H1 (cell line): ENCODE measurements at regions not wholly inside any gene's neighbourhood (a gene's known extent, or its start where the extent isn't known, plus 50 kb on each side); places are given as distances from the start of the nearest gene placed in this dataset.

Experiments used
- CTCF ChIA-PET: fragments of 300-600 bp; sonication (Branson Sonifier 250); formaldehyde crosslinking; loops from one replicate; lab custom pipeline; 2021; ENCODE audit not compliant: partially characterized antibody; lab: Charles Lee
- POLR2A ChIA-PET: fragments of 300-600 bp; sonication (Branson Sonifier 250); formaldehyde crosslinking; loops from one replicate; lab custom pipeline; 2021; ENCODE audit warnings: inconsistent platforms; ENCODE audit not compliant: partially characterized antibody; lab: Charles Lee
- DNase-seq, 2 experiments: peaks; one replicate each; pipeline versions ENCODE4 v3.0.0 to v3.0.0-alpha.2; 2010 to 2022; ENCODE audit warnings: low spot score in 2 of 2, low read depth in 1 of 2, mixed read lengths in 1 of 2
- FAIRE-seq: peaks from 2 replicates; lab custom pipeline; 2011; peaks lifted over from hg19 to GRCh38; lab: Jason Lieb, UNC
- H2AFZ ChIP-seq: 2 replicates; pipeline ENCODE4 v1.8.1; 2012; ENCODE audit warnings: low read length, inconsistent platforms
- H2AK5ac ChIP-seq: 2 replicates; pipeline ENCODE4 v1.6.1; 2013; ENCODE audit warnings: low read depth, low read length
- H2BK120ac ChIP-seq: replicated peaks from 2 replicates; pipeline ENCODE3; 2013; ENCODE audit warnings: low read depth, low read length, inconsistent platforms
- H2BK12ac ChIP-seq: 2 replicates; pipeline ENCODE4 v1.6.1; 2013; ENCODE audit warnings: low read depth, low read length
- H2BK15ac ChIP-seq: 2 replicates; pipeline ENCODE4 v1.6.1; 2013; ENCODE audit warnings: low read length
- H2BK20ac ChIP-seq: 2 replicates; pipeline ENCODE4 v1.6.1; 2013; ENCODE audit warnings: low read length
- H2BK5ac ChIP-seq: 2 replicates; pipeline ENCODE4 v1.6.1; 2013; ENCODE audit warnings: low read depth, low read length
- H3K14ac ChIP-seq: 2 replicates; pipeline ENCODE4 v1.6.1; 2013; ENCODE audit warnings: inconsistent platforms; ENCODE audit not compliant: insufficient read length
- H3K18ac ChIP-seq: 2 replicates; pipeline ENCODE4 v1.6.1; 2013; ENCODE audit warnings: low read length; ENCODE audit errors: extremely low read depth
- H3K23ac ChIP-seq: 2 replicates; pipeline ENCODE4 v1.6.1; 2013; ENCODE audit warnings: inconsistent platforms; ENCODE audit not compliant: insufficient read length
- H3K23me2 ChIP-seq: 2 replicates; pipeline ENCODE4 v1.6.1; 2013; ENCODE audit warnings: low read depth, low read length
- H3K27ac ChIP-seq: 2 replicates; pipeline ENCODE4 v1.6.1; 2011; ENCODE audit warnings: low read depth, low read length, inconsistent platforms
- H3K27me3 ChIP-seq, 4 experiments: replicated peaks in 1 of 4; 1 replicate in 1 of 4; 2 replicates in 3 of 4; pipeline versions ENCODE4 v1.6.1 to v1.8.1; 2011 to 2013; ENCODE audit warnings: low read length in 3 of 4, mild to moderate bottlenecking in 3 of 4, inconsistent platforms in 2 of 4, mixed read lengths in 2 of 4, moderate library complexity in 1 of 4; ENCODE audit not compliant: control insufficient read depth in 3 of 4, insufficient read depth in 3 of 4; ENCODE audit errors: extremely low read depth in 1 of 4
- H3K36me3 ChIP-seq, 4 experiments: 2 replicates each; pipeline versions ENCODE4 v1.6.1 to v1.8.1; 2011 to 2013; ENCODE audit warnings: mild to moderate bottlenecking in 4 of 4, low read length in 3 of 4, moderate library complexity in 2 of 4, control low read depth in 1 of 4, inconsistent platforms in 1 of 4; ENCODE audit not compliant: insufficient read depth in 4 of 4, control insufficient read depth in 2 of 4
- H3K4ac ChIP-seq: replicated peaks from 2 replicates; pipeline ENCODE3; 2013; ENCODE audit warnings: low read length, low read depth, mixed read lengths, inconsistent platforms; ENCODE audit not compliant: insufficient read length
- H3K4me1 ChIP-seq, 4 experiments: replicated peaks in 1 of 4; 1 replicate in 1 of 4; 2 replicates in 3 of 4; pipeline versions ENCODE4 v1.6.1 to v1.8.1; 2011 to 2013; ENCODE audit warnings: low read length in 3 of 4, inconsistent platforms in 2 of 4, mixed read lengths in 1 of 4; ENCODE audit not compliant: insufficient read depth in 4 of 4, control insufficient read depth in 3 of 4
- H3K4me2 ChIP-seq, 2 experiments: 2 replicates each; pipeline versions ENCODE4 v1.6.1 to v1.8.1; 2011 to 2013; ENCODE audit warnings: low read depth in 2 of 2, low read length in 2 of 2, control low read depth in 1 of 2, inconsistent platforms in 1 of 2, mild to moderate bottlenecking in 1 of 2; ENCODE audit not compliant: insufficient read depth in 1 of 2
- H3K4me3 ChIP-seq, 4 experiments: fragments of 200-600, 300-600 bp in 1 of 4; sonication (generic), shearing (Covaris generic), sonication (Bioruptor Twin) in 1 of 4; 2 replicates each; pipeline versions ENCODE4 v1.5.1 to v1.8.1; 2011 to 2016; ENCODE audit warnings: low read length in 4 of 4, low read depth in 3 of 4, control low read depth in 2 of 4, inconsistent platforms in 2 of 4, mild to moderate bottlenecking in 2 of 4, mixed read lengths in 1 of 4, moderate library complexity in 1 of 4; ENCODE audit not compliant: insufficient read depth in 2 of 4; ENCODE audit errors: extremely low read depth in 1 of 4
- H3K56ac ChIP-seq: replicated peaks from 2 replicates; pipeline ENCODE3; 2013; ENCODE audit warnings: low read depth, mild to moderate bottlenecking, mixed read lengths, low read length, inconsistent platforms; ENCODE audit not compliant: insufficient read length
- H3K79me1 ChIP-seq: 2 replicates; pipeline ENCODE4 v1.6.1; 2013; ENCODE audit warnings: low read depth, low read length, control low read depth
- H3K79me2 ChIP-seq, 2 experiments: 2 replicates each; pipeline versions ENCODE4 v1.6.1 to v1.8.1; 2012 to 2013; ENCODE audit warnings: low read length in 2 of 2, mild to moderate bottlenecking in 2 of 2, inconsistent platforms in 1 of 2; ENCODE audit not compliant: insufficient read depth in 2 of 2, control insufficient read depth in 1 of 2
- H3K9ac ChIP-seq, 4 experiments: replicated peaks in 1 of 4; 1 replicate in 1 of 4; 2 replicates in 3 of 4; pipeline versions ENCODE4 v1.6.1 to v1.8.1; 2011 to 2013; ENCODE audit warnings: low read depth in 3 of 4, low read length in 3 of 4, control low read depth in 2 of 4, mild to moderate bottlenecking in 2 of 4, moderate library complexity in 2 of 4, inconsistent platforms in 1 of 4; ENCODE audit errors: extremely low read depth in 1 of 4
- H3K9me3 ChIP-seq, 2 experiments: 2 replicates each; pipeline versions ENCODE4 v1.6.1 to v1.8.1; 2012 to 2013; ENCODE audit warnings: mild to moderate bottlenecking in 2 of 2, moderate library complexity in 2 of 2, control low read depth in 1 of 2, inconsistent platforms in 1 of 2, low read depth in 1 of 2, low read length in 1 of 2, mixed read lengths in 1 of 2; ENCODE audit not compliant: insufficient read depth in 2 of 2
- H4K20me1 ChIP-seq, 2 experiments: replicated peaks in 1 of 2; 2 replicates each; pipeline versions ENCODE3 to v1.8.1; 2011 to 2013; ENCODE audit warnings: inconsistent platforms in 2 of 2, low read length in 2 of 2, mild to moderate bottlenecking in 1 of 2; ENCODE audit not compliant: insufficient read depth in 2 of 2, control insufficient read depth in 1 of 2
- H4K5ac ChIP-seq: 2 replicates; pipeline ENCODE4 v1.6.1; 2013; ENCODE audit warnings: low read length, low read depth, mixed read lengths, inconsistent platforms; ENCODE audit not compliant: insufficient read length
- H4K8ac ChIP-seq: 2 replicates; pipeline ENCODE4 v1.8.0; 2013; ENCODE audit warnings: mild to moderate bottlenecking, moderate library complexity, low read length, inconsistent platforms; ENCODE audit not compliant: insufficient read depth; ENCODE audit errors: extremely low read depth
- H4K91ac ChIP-seq: replicated peaks from 2 replicates; pipeline ENCODE3; 2013; ENCODE audit warnings: low read length, mixed read lengths, inconsistent platforms; ENCODE audit not compliant: insufficient read length
- BCL11A ChIP-seq, 2 experiments: IDR thresholded peaks; one replicate each; pipeline ENCODE4 v1.6.1; 2011; ENCODE audit warnings: low read depth in 2 of 2, low read length in 2 of 2, mild to moderate bottlenecking in 2 of 2
- CHD1 ChIP-seq: IDR thresholded peaks from 2 replicates; pipeline ENCODE4 v1.6.1; 2012; ENCODE audit warnings: low read depth, low read length, improper control_type of control experiment
- WGBS, 2 experiments: shearing (Covaris generic) in 1 of 2; methylation state at CpG; one replicate each; pipeline versions ENCODE4 v1.1.6 to v1.1.7; 2013 to 2015; ENCODE audit warnings: low lambda C conversion rate in 2 of 2, mixed read lengths in 2 of 2, inconsistent platforms in 1 of 2, low coverage in 1 of 2, missing lambda C conversion rate in 1 of 2; ENCODE audit not compliant: insufficient replicate concordance in 2 of 2, insufficient coverage in 1 of 2, insufficient read length in 1 of 2; ENCODE audit errors: extremely low coverage in 1 of 2, missing lambda C conversion rate in 1 of 2; 5-methylcytosine and 5-hydroxymethylcytosine counted together

DNA sequence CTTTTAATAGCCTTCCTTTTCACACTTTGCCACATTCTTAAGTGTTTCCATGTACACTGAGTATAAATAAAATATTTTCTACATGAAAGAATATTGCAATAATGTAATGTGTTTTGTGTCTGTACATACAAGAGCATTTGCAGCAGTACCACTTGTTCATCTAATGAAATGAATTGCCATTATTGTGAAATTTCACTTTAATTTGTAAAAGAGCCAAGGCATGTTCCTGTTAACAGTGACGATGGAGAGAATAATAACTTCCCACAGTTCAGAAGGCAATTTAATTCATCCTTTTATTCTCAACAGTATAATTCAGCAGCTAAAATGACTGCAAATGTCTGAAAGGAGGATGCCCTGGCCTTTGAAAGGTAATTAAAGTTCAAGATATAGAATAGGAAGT lies 853.9 kb downstream of the LRRTM4 start:
- H3K4me1 ChIP-seq: no peaks in the 10 kb centered on the region; a peak in 1 of 7 replicates
- H4K8ac ChIP-seq: no peak overlapping the region
- no peak overlapping the region for H3K4me2 ChIP-seq
- no peak overlapping the region for H2BK5ac ChIP-seq
- H3K23ac ChIP-seq: no peak overlapping the region
- no peak overlapping the region for H4K5ac ChIP-seq
- no peak overlapping the region for H3K9ac ChIP-seq
- POLR2A ChIA-PET: no interaction called here
- no peak overlapping the region for H3K4ac ChIP-seq
- H2BK20ac ChIP-seq: no peak overlapping the region
- H3K23me2 ChIP-seq: no peaks in the 10 kb centered on the region
- no peak overlapping the region for H2AK5ac ChIP-seq
- no peaks in the 10 kb centered on the region for H3K9me3 ChIP-seq
- no peaks in the 10 kb centered on the region for H3K79me1 ChIP-seq
- no peaks in the 10 kb centered on the region for H3K27me3 ChIP-seq
- 96% methylated on average over 1 of the region's 1 CpG; no CpG with 5 or more reads in 1 of the 2 experiments for WGBS, 2 experiments
- H2BK12ac ChIP-seq: no peak overlapping the region
- H2BK120ac ChIP-seq: no peak overlapping the region
- no peaks in the 10 kb centered on the region for H3K79me2 ChIP-seq
- no peak overlapping the region for H3K4me3 ChIP-seq
- no peak for TF ChIP-seq BCL11A (IDR thresholded peaks at IDR 0.05; ENCODE audit: low read depth in 2 of 2, low read length in 2 of 2)
- no peak for TF ChIP-seq CHD1
- TF ChIP-seq, all 59 proteins: peak for 0
- Histone ChIP-seq H2AFZ (0 out of 2 replicates have a peak overlapping the region, but pooled peaks have one; percentile 84), H4K20me1 (no peaks in the 10 kb centered on the region), H4K91ac (no peak overlapping the region), H3K18ac (no peak overlapping the region), H2BK15ac (no peak overlapping the region), H3K27ac (no peak overlapping the region), H3K56ac (no peak overlapping the region), H3K14ac (no peak overlapping the region), H3K36me3 (no peaks in the 10 kb centered on the region)
- CTCF ChIA-PET: no interaction called here
- FAIRE-seq (no peak), DNase-seq (no peak)
